GM19351 (cell line): ENCODE measurements at regions not wholly inside any gene's neighbourhood (a gene's known extent, or its start where the extent isn't known, plus 50 kb on each side); places are given as distances from the start of the nearest gene placed in this dataset.

Source experiments
- ATAC-seq: cut with Tn5 transposase; IDR thresholded peaks from one replicate; pipeline ENCODE4 v1.9.1; 2021; ENCODE audit warnings: mild to moderate bottlenecking, moderate library complexity; ENCODE audit not compliant: unreplicated experiment

GRCh38 chr2:241942416-241943208 is 73.1 kb downstream of the RTP5 start:
- no peak for ATAC-seq

DNA sequence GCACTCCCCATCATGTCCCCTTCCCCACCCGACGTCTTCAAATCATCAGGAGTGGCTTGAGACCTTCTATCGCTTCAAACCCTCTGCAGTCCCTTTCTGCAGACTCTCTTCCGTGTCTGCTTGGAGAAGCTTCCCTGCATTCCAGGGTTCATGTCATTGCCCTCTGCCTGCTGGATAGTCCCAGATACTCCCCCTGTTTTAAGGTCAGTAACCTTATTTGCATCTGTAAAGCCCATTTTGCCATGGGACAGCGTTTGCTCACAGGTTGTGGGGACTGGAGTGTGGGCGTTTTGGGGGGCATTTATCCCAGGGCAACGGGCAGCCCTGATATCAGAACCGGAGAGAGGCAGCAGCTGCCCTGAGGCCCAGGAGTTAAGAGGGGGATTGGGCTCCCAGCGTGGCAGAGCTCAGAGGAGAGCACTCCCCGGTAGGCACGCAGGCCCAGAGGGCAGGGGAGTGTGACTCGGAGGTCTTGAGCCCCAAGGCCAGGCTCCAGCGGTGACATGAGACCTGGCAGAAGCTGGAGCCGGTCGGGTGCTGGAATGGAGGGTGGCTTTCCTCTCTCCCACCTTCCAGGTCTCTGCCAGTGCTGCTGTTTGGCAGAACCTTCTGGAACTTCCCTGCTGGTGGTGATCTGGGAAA is 73.8 kb downstream of the RTP5 start:
- no peak for ATAC-seq

DNA sequence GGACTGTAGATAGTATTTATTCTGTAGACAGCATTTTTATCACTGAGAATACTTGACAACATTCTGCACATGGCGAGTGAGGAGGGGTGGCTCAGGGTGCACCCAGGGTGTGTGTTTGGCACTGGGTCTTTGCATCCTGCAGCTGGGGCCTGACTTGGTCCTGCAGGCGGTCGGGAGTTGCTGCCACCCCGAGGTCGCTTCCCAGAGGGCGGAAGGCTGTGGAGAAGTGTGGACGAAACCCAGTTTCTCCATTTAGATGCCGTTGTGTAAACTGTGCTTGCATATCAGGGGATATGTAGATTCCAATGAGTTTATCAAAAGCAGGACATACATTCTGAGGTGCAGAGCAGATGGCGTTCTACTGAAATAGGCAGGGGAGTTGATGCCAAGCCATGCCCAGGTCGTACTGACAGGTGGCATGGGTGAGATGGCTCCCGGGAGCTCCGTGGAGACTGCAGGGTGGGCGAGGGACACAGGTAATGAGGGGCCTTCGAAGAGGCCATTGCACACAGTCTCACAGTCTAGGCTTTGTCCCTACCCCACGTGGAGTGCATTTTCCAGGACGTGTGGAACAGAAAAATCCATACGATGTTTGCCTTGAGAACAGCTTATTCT is 74.5 kb downstream of the RTP5 start:
- ATAC-seq: no peak

DNA sequence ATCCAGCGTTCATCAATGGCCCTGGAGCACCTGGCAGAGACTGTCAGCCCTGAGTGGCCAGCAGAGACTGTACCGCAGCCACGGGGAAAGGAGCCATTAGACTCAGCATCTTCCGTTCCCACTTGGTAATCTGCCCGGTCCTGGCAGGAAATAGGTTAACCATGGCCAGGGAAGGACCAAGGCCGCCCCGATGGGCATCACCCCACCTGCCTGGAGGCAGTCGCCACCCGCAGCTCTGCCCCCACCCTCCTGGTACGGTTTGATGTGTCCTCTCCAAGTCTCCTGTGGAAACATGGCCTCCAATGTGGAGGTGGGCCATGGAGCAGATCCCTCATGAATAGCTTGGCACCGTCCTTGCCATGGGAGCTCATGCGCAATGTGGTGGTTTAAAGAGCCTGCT is 75.3 kb downstream of the RTP5 start:
- no peak for ATAC-seq

DNA sequence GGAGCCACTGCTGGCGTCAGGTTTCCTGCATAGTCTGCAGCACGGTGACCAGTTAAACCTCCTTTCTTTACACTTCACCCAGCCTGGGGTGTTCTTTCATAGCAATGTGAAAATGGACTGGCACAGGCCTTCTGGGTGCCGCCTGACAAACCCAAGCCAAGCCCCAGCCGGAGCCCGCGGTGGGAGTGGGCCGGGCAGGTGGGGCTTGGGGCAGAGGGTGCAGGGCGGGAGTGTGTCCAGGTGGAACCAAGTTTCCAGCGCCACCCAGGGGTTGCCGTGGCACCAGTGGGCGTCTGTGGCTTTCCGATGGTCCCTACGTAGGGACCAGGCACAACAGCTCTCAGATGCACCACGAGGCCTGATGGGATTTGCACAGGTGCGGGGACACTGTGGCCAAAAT is 75.8 kb downstream of the RTP5 start:
- ATAC-seq: no peak

GRCh38 chr2:241945803-241946202 is 76.3 kb downstream of the RTP5 start:
- ATAC-seq: no peak

DNA sequence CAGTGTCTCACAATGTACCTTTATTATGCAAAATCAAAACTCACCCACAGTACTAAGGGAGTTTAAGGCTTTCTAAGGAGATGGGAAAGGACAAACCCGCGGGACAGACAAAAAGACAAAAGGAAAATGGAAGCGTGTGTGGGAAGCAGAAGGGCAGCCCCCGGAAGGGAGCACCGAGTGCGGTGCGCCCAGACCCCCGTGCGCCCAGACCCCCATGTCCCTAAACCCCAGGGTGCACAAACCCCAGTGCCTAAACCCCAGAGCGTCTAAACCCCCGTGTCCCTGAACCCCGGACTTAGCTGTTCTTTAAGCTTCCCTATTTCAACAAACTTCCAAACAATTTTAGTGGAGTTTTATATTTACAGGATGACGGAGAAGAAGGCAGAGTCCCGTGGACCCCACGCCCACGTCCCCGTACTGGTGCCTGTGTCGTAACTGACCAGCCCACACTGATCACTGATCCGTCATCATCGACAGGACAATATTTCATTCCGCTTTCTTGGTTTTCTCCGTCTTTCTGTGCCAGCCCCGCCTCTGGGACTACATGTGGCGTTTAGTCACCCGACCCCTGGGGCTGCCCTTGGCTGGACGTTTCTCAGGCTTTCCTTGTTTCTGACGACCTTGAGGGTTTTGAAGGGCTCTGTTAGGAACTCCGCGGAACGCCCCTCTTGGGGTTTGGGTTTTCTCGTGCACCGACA is 76.9 kb downstream of the RTP5 start:
- no peak for ATAC-seq

DNA sequence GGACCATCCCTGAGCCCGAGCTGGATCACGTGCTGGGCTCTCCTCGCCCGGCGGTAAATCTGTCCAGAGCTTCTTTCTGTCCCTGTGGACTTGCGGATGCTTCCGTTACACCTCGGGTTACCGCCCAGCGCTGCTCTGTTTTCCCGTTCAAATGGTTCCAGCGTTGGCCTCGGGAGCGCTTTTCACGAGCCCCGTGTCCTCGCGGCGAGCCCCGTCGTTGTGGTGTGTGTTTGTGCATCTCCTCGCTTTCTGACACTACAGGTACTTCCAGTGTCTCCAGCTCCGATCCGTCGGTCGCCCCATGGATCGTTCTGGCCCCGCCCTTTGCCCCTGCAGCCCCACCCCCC is 77.4 kb downstream of the RTP5 start:
- ATAC-seq: no peak

DNA sequence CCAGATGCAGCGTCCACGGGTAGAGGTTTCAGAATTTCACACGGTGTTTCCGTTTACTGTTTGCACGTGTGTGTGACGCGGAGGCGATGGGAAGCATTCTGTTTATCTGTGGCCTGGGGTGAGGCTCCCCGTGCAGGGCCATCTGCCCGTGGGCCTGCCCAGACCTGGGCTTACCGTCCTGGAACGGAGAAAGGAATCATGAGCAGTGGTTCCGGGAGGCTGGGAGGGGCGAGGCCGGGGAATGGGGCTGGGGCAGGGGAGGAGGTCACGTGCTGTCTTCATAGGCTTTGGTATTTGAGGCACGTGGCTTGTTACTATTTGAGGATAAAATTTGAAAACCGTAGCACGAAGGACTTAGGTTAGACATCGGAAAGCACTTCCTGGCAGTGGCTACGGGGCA is 77.9 kb downstream of the RTP5 start:
- no peak for ATAC-seq

GRCh38 chr2:241947876-241948275 is 78.3 kb downstream of the RTP5 start:
- ATAC-seq: no peak

DNA sequence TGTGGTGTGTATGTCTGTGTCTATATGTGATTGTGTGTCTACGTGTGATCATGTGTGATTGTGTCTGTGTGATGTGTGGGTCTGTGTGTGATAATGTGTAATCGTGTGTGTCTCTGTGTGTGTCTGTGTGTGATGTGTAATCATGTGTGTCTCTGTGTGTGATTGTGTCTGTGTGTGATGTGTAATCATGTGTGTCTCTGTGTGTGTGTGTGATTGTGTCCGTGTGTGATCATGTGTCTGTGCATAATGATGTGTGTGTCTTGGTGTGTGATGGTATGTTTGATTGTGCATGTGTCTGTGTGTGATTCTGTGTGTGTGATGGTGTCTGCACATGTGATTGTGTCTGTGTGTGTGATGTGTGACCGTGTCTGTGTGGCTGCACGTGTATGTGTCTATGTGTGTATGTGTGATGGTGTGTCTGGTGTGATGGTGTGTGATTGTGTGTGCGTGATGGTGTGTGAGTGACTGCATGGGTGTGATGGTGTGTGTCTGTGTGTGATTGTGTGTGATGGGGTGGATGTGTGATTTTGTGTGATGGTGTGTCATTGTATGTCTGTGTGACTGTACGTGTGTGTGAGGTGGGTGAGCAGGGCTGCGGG is 78.9 kb downstream of the RTP5 start:
- no peak for ATAC-seq

- no peak for ATAC-seq
These were observed 79.6 kb downstream of the RTP5 start for GRCh38 chr2:241948901-241949735.

DNA sequence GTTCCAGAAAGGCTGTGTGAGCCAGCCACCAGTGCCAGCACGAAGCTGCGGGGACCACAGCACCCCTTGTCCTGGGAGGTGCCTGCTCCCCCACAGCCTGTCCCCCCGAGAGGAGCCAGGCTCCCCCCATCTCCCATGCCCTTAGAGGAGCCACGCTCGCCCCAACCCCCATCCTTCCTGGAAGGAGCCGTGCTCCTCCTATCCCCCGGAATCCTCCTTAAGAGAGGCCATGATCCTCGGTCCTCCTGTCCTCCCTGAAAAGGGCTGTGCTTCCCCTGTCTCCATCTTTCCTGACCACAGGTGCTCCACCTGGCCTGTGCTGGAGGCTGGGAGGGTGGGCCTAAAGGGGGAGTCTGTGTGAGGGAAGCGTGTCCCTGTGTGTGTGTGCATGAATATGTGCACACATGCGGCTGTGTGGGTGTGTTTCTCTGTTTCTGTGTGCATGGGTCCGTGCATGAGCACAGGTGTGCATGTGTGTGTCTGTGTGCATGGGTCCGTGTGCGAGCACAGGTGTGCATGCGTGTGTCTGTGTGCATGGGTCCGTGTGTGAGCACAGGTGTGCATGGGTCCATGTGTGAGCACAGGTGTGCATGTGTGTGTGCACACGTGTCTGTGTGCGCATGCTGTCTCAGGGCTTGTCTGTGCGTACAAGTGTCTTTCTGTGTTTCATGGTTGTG is 80.3 kb downstream of the RTP5 start:
- no peak for ATAC-seq

GRCh38 chr2:241950413-241951315 is 81.1 kb downstream of the RTP5 start:
- ATAC-seq: no peak

- no peak for ATAC-seq
These were observed 81.8 kb downstream of the RTP5 start for GRCh38 chr2:241951316-241951700.

- no peak for ATAC-seq
These were observed 82.4 kb downstream of the RTP5 start for GRCh38 chr2:241951920-241952319.

GRCh38 chr2:241952816-241953215 is 83.3 kb downstream of the RTP5 start:
- no peak for ATAC-seq

DNA sequence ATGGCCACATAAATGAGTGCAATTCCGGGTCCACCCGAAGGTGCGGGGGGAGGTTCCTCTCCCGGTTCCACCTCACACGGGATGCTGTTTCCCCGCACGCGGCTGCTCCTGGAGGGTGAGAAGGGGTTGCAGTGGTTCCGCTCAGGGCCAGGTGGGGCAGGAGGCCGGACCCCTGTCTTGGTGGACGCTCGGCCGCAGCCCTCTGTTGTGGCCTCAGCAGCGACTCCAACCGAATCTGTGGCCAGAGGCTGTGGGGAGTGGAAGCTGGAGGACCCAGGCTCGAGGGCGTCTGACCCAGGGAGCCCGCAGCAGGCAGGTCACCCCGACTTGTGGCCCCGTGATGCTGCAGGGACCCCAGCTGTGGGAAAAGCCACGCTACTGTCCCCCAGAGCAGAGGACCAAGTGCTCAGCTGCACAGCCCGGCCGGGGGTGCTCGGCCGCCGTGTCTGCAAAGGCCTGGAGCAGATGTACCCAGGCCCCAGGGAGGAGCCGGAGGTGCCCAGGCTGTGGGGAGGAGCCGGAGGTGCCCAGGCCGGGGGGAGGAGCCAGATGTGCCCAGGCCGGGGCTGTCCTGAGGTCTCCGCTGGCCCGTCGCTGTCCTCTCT is 83.9 kb downstream of the RTP5 start:
- no peak for ATAC-seq
